Mesenchymal stem cell (in vitro differentiated cells and primary cell): ENCODE measurements at regions not wholly inside any gene's neighbourhood (a gene's known extent, or its start where the extent isn't known, plus 50 kb on each side); places are given as distances from the start of the nearest gene placed in this dataset.

Experiments used
- DNase-seq: peaks from one replicate; pipeline ENCODE4 v3.0.0-alpha.2; 2013
- H2AFZ ChIP-seq: one replicate; pipeline ENCODE4 v1.6.1; 2013; ENCODE audit warnings: low read depth, mild to moderate bottlenecking, control low read depth, inconsistent platforms, low read length, moderate library complexity
- H2AK5ac ChIP-seq: 2 replicates; pipeline ENCODE4 v1.6.1; 2013; ENCODE audit warnings: low read length, moderate library complexity, mild to moderate bottlenecking, inconsistent platforms; ENCODE audit not compliant: severe bottlenecking
- H2BK120ac ChIP-seq: one replicate; pipeline ENCODE4 v1.6.1; 2013; ENCODE audit warnings: low read depth, mild to moderate bottlenecking, inconsistent platforms, low read length, moderate library complexity
- H2BK12ac ChIP-seq, 2 experiments: one replicate each; pipeline ENCODE4 v1.6.1; 2013; ENCODE audit warnings: inconsistent platforms in 2 of 2, low read length in 2 of 2, mild to moderate bottlenecking in 2 of 2, moderate library complexity in 2 of 2, control low read depth in 1 of 2
- H2BK15ac ChIP-seq: one replicate; pipeline ENCODE4 v1.6.1; 2013; ENCODE audit warnings: mild to moderate bottlenecking, low read depth, inconsistent platforms; ENCODE audit not compliant: poor library complexity, severe bottlenecking
- H2BK5ac ChIP-seq: 2 replicates; pipeline ENCODE4 v1.6.1; 2013; ENCODE audit warnings: low read depth, mild to moderate bottlenecking, low read length, control low read depth, inconsistent platforms; ENCODE audit not compliant: poor library complexity, severe bottlenecking
- H3K14ac ChIP-seq, 2 experiments: one replicate each; pipeline ENCODE4 v1.6.1; 2013; ENCODE audit warnings: inconsistent platforms in 2 of 2, low read length in 2 of 2, control low read depth in 1 of 2, mild to moderate bottlenecking in 1 of 2, moderate library complexity in 1 of 2
- H3K18ac ChIP-seq, 2 experiments: one replicate each; pipeline ENCODE4 v1.6.1; 2013; ENCODE audit warnings: inconsistent platforms in 2 of 2, low read length in 2 of 2, control low read depth in 1 of 2, low read depth in 1 of 2, mild to moderate bottlenecking in 1 of 2
- H3K23ac ChIP-seq, 2 experiments: one replicate each; pipeline ENCODE4 v1.6.1; 2013; ENCODE audit warnings: inconsistent platforms in 2 of 2, low read length in 2 of 2, mild to moderate bottlenecking in 2 of 2, moderate library complexity in 2 of 2, control low read depth in 1 of 2
- H3K27ac ChIP-seq: 2 replicates; pipeline ENCODE4 v1.5.1; 2013; ENCODE audit warnings: mild to moderate bottlenecking, moderate library complexity, low read length, control low read depth, inconsistent platforms; ENCODE audit not compliant: poor library complexity, severe bottlenecking
- H3K27me3 ChIP-seq, 2 experiments: 2 replicates each; pipeline versions ENCODE4 v1.6.1 to v1.7.0; 2013; ENCODE audit warnings: low read length in 2 of 2, mild to moderate bottlenecking in 2 of 2, moderate library complexity in 2 of 2, control low read depth in 1 of 2, inconsistent platforms in 1 of 2; ENCODE audit not compliant: control insufficient read depth in 1 of 2, insufficient read depth in 1 of 2
- H3K36me3 ChIP-seq, 2 experiments: 2 replicates each; pipeline versions ENCODE4 v1.6.1 to v1.7.0; 2013; ENCODE audit warnings: low read length in 2 of 2, control low read depth in 1 of 2, inconsistent platforms in 1 of 2, low read depth in 1 of 2, mild to moderate bottlenecking in 1 of 2; ENCODE audit not compliant: insufficient read depth in 2 of 2, control insufficient read depth in 1 of 2
- H3K4ac ChIP-seq, 2 experiments: one replicate each; pipeline ENCODE4 v1.6.1; 2013; ENCODE audit warnings: inconsistent platforms in 2 of 2, low read length in 2 of 2, mild to moderate bottlenecking in 2 of 2, moderate library complexity in 2 of 2, control low read depth in 1 of 2, low read depth in 1 of 2
- H3K4me1 ChIP-seq: 2 replicates; pipeline ENCODE4 v1.6.1; 2013; ENCODE audit warnings: low read depth, low read length, control low read depth; ENCODE audit not compliant: control insufficient read depth, insufficient read depth
- H3K4me2 ChIP-seq: 2 replicates; pipeline ENCODE4 v1.6.1; 2013; ENCODE audit warnings: low read length, mild to moderate bottlenecking, inconsistent platforms; ENCODE audit not compliant: poor library complexity, severe bottlenecking
- H3K4me3 ChIP-seq, 2 experiments: 2 replicates each; pipeline versions ENCODE4 v1.5.1 to v1.7.0; 2013; ENCODE audit warnings: low read length in 2 of 2, mild to moderate bottlenecking in 2 of 2, control low read depth in 1 of 2, low read depth in 1 of 2; ENCODE audit not compliant: insufficient read depth in 1 of 2
- H3K79me1 ChIP-seq: replicated peaks from 2 replicates; pipeline ENCODE4 v1.6.1; 2013; ENCODE audit warnings: mild to moderate bottlenecking, control low read depth, low read length, inconsistent platforms; ENCODE audit not compliant: poor library complexity, severe bottlenecking
- H3K9ac ChIP-seq: 2 replicates; pipeline ENCODE4 v1.7.0; 2013; ENCODE audit warnings: mild to moderate bottlenecking, low read length, moderate library complexity
- H3K9me3 ChIP-seq: 2 replicates; pipeline ENCODE4 v1.7.0; 2013; ENCODE audit warnings: mild to moderate bottlenecking, low read length; ENCODE audit not compliant: control insufficient read depth
- H4K8ac ChIP-seq: one replicate; pipeline ENCODE4 v1.6.1; 2013; ENCODE audit warnings: inconsistent platforms, mild to moderate bottlenecking, low read length, moderate library complexity
- H4K91ac ChIP-seq: one replicate; pipeline ENCODE4 v1.6.1; 2013; ENCODE audit warnings: mild to moderate bottlenecking, low read length, inconsistent platforms
- WGBS: methylation state at CpG from one replicate; pipeline ENCODE4 v1.1.7; 2013; ENCODE audit warnings: mixed read lengths; 5-methylcytosine and 5-hydroxymethylcytosine counted together

GRCh38 chr13:62305756-62306155 lies 890.1 kb upstream of the PCDH20 start:
- Histone ChIP-seq H3K18ac (no peak overlapping the region), H3K27ac (no peak overlapping the region), H3K27me3 (no peaks in the 10 kb centered on the region), H3K23ac (no peak overlapping the region), H2BK12ac (no peak overlapping the region), H2BK5ac (no peak overlapping the region), H3K79me1 (no peaks in the 10 kb centered on the region), H3K14ac (no peak overlapping the region), H3K4ac (no peak overlapping the region), H3K36me3 (no peaks in the 10 kb centered on the region), H3K4me3 (peak overlapping the region in 1 of 2 experiments; percentile 63), H3K9ac (peak overlapping the region; percentile 76), H4K8ac (no peak overlapping the region), H3K9me3 (no peaks in the 10 kb centered on the region), H4K91ac (no peak overlapping the region), H3K4me1 (no peaks in the 10 kb centered on the region), H2BK120ac (no peak overlapping the region), H2AFZ (no peak overlapping the region), H3K4me2 (no peak overlapping the region), H2BK15ac (no peak overlapping the region), H2AK5ac (no peak overlapping the region)
- no peak for DNase-seq
- 89% methylated on average over 2 of the region's 3 CpGs for WGBS

- Histone ChIP-seq H3K4me3 (no peak overlapping the region), H3K14ac (no peak overlapping the region), H3K4me2 (no peak overlapping the region), H3K4ac (no peak overlapping the region), H3K18ac (no peak overlapping the region), H3K36me3 (no peaks in the 10 kb centered on the region), H4K91ac (no peak overlapping the region), H3K9ac (no peak overlapping the region), H3K27ac (no peak overlapping the region), H2AFZ (no peak overlapping the region), H2BK12ac (no peak overlapping the region), H3K27me3 (no peaks in the 10 kb centered on the region), H2BK15ac (no peak overlapping the region), H2BK5ac (no peak overlapping the region), H2BK120ac (no peak overlapping the region), H3K23ac (no peak overlapping the region), H3K79me1 (no peaks in the 10 kb centered on the region), H4K8ac (no peak overlapping the region), H2AK5ac (no peak overlapping the region), H3K4me1 (no peaks in the 10 kb centered on the region), H3K9me3 (no peaks in the 10 kb centered on the region)
- 0% methylated on average over 1 of the region's 2 CpGs for WGBS
- DNase-seq = peak; percentile 12
Observed at GRCh38 chr13:62302341-62302740, 886.7 kb upstream of the PCDH20 start.

GRCh38 chr13:62299988-62300387 lies 884.3 kb upstream of the PCDH20 start:
- Histone ChIP-seq H2BK15ac (no peak overlapping the region), H3K18ac (no peak overlapping the region), H3K4me3 (no peak overlapping the region), H2BK12ac (no peak overlapping the region), H3K36me3 (no peaks in the 10 kb centered on the region), H3K9ac (no peak overlapping the region), H3K14ac (no peak overlapping the region), H3K23ac (no peak overlapping the region), H2AFZ (no peak overlapping the region), H3K4ac (no peak overlapping the region), H4K91ac (no peak overlapping the region), H2AK5ac (no peak overlapping the region), H2BK120ac (no peak overlapping the region), H2BK5ac (no peak overlapping the region), H3K79me1 (no peaks in the 10 kb centered on the region), H3K27me3 (no peaks in the 10 kb centered on the region), H3K4me2 (no peak overlapping the region), H4K8ac (no peak overlapping the region), H3K27ac (no peak overlapping the region), H3K9me3 (no peaks in the 10 kb centered on the region), H3K4me1 (no peaks in the 10 kb centered on the region)
- DNase-seq = no peak
- WGBS = 53% methylated on average over 2 of the region's 3 CpGs

- Histone ChIP-seq H3K9ac (no peak overlapping the region), H2BK15ac (no peak overlapping the region), H3K14ac (no peak overlapping the region), H2BK120ac (no peak overlapping the region), H3K27me3 (no peaks in the 10 kb centered on the region), H3K27ac (no peak overlapping the region), H3K23ac (no peak overlapping the region), H3K4me1 (no peaks in the 10 kb centered on the region), H2AK5ac (no peak overlapping the region), H3K4ac (no peak overlapping the region), H3K36me3 (no peaks in the 10 kb centered on the region), H2AFZ (no peak overlapping the region), H3K79me1 (no peaks in the 10 kb centered on the region), H2BK5ac (no peak overlapping the region), H4K91ac (no peak overlapping the region), H3K4me2 (no peak overlapping the region), H2BK12ac (no peak overlapping the region), H4K8ac (no peak overlapping the region), H3K4me3 (no peak overlapping the region), H3K18ac (no peak overlapping the region), H3K9me3 (no peaks in the 10 kb centered on the region)
- no peak for DNase-seq
Observed at GRCh38 chr13:62296812-62297211, 881.2 kb upstream of the PCDH20 start.
